SK-N-SH (cell line): ENCODE measurements at regions not wholly inside any gene's neighbourhood (a gene's known extent, or its start where the extent isn't known, plus 50 kb on each side); places are given as distances from the start of the nearest gene placed in this dataset.

Source experiments
- CTCF ChIA-PET: fragments of 300-600, 350-600 bp; formaldehyde crosslinking; extraction: SDS; loops from one replicate; lab custom pipeline; 2021; lab: Yijun Ruan, JAX
- POLR2A ChIA-PET: fragments of 350-600 bp; sonication (Branson Sonifier 250); formaldehyde crosslinking; extraction: SDS; loops from one replicate; lab custom pipeline; 2020; ENCODE audit warnings: antibody characterized with exemption, inconsistent platforms; lab: Yijun Ruan, JAX
- DNase-seq: peaks from one replicate; pipeline ENCODE4 v3.0.0; 2012
- H2AFZ ChIP-seq: fragments of 200-600 bp; sonication (generic); 2 replicates; pipeline ENCODE4 v1.8.1; 2016; ENCODE audit warnings: antibody characterized with exemption, mild to moderate bottlenecking, low read depth
- H3F3A ChIP-seq: fragments of 200-600 bp; sonication (generic); replicated peaks from 2 replicates; pipeline ENCODE3; 2016; ENCODE audit warnings: antibody characterized with exemption, mild to moderate bottlenecking; ENCODE audit not compliant: insufficient read depth
- H3K27ac ChIP-seq, 2 experiments: fragments of 200-500 bp in 1 of 2; fragments of 200-600 bp in 1 of 2; sonication (Bioruptor generic) in 1 of 2; sonication (generic), shearing (Covaris generic) in 1 of 2; 2 replicates each; pipeline versions ENCODE4 v1.5.1 to v1.6.1; 2014 to 2016; ENCODE audit warnings: low read depth in 2 of 2, inconsistent platforms in 1 of 2, low read length in 1 of 2, mild to moderate bottlenecking in 1 of 2, mixed read lengths in 1 of 2
- H3K27me3 ChIP-seq: fragments of 200-600 bp; sonication (generic), shearing (Covaris generic); 2 replicates; pipeline ENCODE4 v1.6.1; 2016; ENCODE audit warnings: mixed run types; ENCODE audit not compliant: insufficient read depth
- H3K36me3 ChIP-seq, 2 experiments: fragments of 200-500 bp in 1 of 2; fragments of 200-600 bp in 1 of 2; sonication (Bioruptor generic) in 1 of 2; sonication (generic) in 1 of 2; replicated peaks in 1 of 2; 2 replicates each; pipeline versions ENCODE3 to v1.5.1; 2014 to 2016; ENCODE audit warnings: low read length in 1 of 2, mild to moderate bottlenecking in 1 of 2; ENCODE audit not compliant: insufficient read depth in 2 of 2, control insufficient read depth in 1 of 2
- H3K4me1 ChIP-seq, 2 experiments: fragments of 200-500 bp in 1 of 2; fragments of 200-600 bp in 1 of 2; sonication (Bioruptor generic) in 1 of 2; sonication (generic), shearing (Covaris generic) in 1 of 2; 2 replicates each; pipeline versions ENCODE4 v1.5.1 to v1.6.1; 2014 to 2016; ENCODE audit warnings: low read depth in 1 of 2, low read length in 1 of 2, mixed run types in 1 of 2; ENCODE audit not compliant: insufficient read depth in 2 of 2, control insufficient read depth in 1 of 2
- H3K4me2 ChIP-seq: fragments of 200-600 bp; sonication (generic), shearing (Covaris generic); 2 replicates; pipeline ENCODE4 v1.6.1; 2017; ENCODE audit warnings: mixed run types
- H3K4me3 ChIP-seq, 2 experiments: fragments of 200-500 bp in 1 of 2; fragments of 200-600 bp in 1 of 2; sonication (Bioruptor generic) in 1 of 2; sonication (generic), shearing (Covaris generic) in 1 of 2; 2 replicates each; pipeline versions ENCODE4 v1.5.1 to v1.8.1; 2014 to 2016; ENCODE audit warnings: low read depth in 2 of 2, inconsistent platforms in 1 of 2, low read length in 1 of 2, mild to moderate bottlenecking in 1 of 2, mixed read lengths in 1 of 2, moderate library complexity in 1 of 2
- H3K79me2 ChIP-seq: fragments of 200-600 bp; sonication (generic); 2 replicates; pipeline ENCODE4 v1.8.1; 2017; ENCODE audit warnings: mild to moderate bottlenecking; ENCODE audit not compliant: insufficient read depth
- H3K9ac ChIP-seq: fragments of 200-600 bp; sonication (generic); 2 replicates; pipeline ENCODE4 v1.6.1; 2017; ENCODE audit warnings: mixed run types
- H3K9me2 ChIP-seq: fragments of 200-600 bp; sonication (generic); 2 replicates; pipeline ENCODE4 v1.6.1; 2017; ENCODE audit warnings: mixed run types
- H3K9me3 ChIP-seq: fragments of 200-600 bp; sonication (generic); 2 replicates; pipeline ENCODE4 v1.6.1; 2017; ENCODE audit warnings: mixed run types, mild to moderate bottlenecking, moderate library complexity
- H4K20me1 ChIP-seq: fragments of 200-600 bp; sonication (generic); 2 replicates; pipeline ENCODE4 v1.6.1; 2017; ENCODE audit warnings: mild to moderate bottlenecking, mixed run types; ENCODE audit not compliant: insufficient read depth
- CHD2 ChIP-seq: fragments of 150-350 bp; IDR thresholded peaks from 2 replicates; pipeline ENCODE4 v1.6.1; 2018; ENCODE audit warnings: low read length; ENCODE audit not compliant: partially characterized antibody
- ELF1 ChIP-seq: IDR thresholded peaks from 2 replicates; pipeline ENCODE4 v1.4.0; 2012
- EZH2phosphoT487 ChIP-seq: fragments of 200-600 bp; sonication (generic); IDR thresholded peaks from 2 replicates; pipeline ENCODE4 v1.6.1; 2017; ENCODE audit warnings: low read depth, mixed run types, mild to moderate bottlenecking, antibody characterized with exemption, moderate library complexity, borderline replicate concordance
- FOSL2 ChIP-seq: IDR thresholded peaks from 2 replicates; pipeline ENCODE4 v1.4.0; 2012; ENCODE audit warnings: low read depth, mild to moderate bottlenecking, moderate library complexity, borderline replicate concordance
- FOXM1 ChIP-seq: IDR thresholded peaks from 2 replicates; pipeline ENCODE4 v1.4.0; 2012; ENCODE audit warnings: low read depth, mild to moderate bottlenecking
- IRF3 ChIP-seq: fragments of 150-350 bp; IDR thresholded peaks from 2 replicates; pipeline ENCODE4 v1.6.1; 2016; ENCODE audit warnings: mild to moderate bottlenecking, low read depth, low read length
- MAX ChIP-seq: IDR thresholded peaks from 2 replicates; pipeline ENCODE4 v1.4.0; 2012; ENCODE audit warnings: low read depth
- MEF2A ChIP-seq: IDR thresholded peaks from 2 replicates; pipeline ENCODE4 v1.4.0; 2012; ENCODE audit warnings: low read depth, borderline replicate concordance
- MXI1 ChIP-seq: IDR thresholded peaks from 2 replicates; pipeline ENCODE4 v1.6.1; 2012; ENCODE audit warnings: mild to moderate bottlenecking, low read depth, low read length, improper control_type of control experiment
- NRF1 ChIP-seq: IDR thresholded peaks from 2 replicates; pipeline ENCODE4 v1.6.1; 2012; ENCODE audit warnings: low read depth, mild to moderate bottlenecking, low read length
- PBX3 ChIP-seq: IDR thresholded peaks from 2 replicates; pipeline ENCODE4; 2012
- POLR2AphosphoS5 ChIP-seq: IDR thresholded peaks from 2 replicates; pipeline ENCODE4 v1.6.1; 2012; ENCODE audit warnings: low read depth, low read length
- RXRA ChIP-seq: IDR thresholded peaks from 2 replicates; pipeline ENCODE4 v1.4.0; 2012; ENCODE audit warnings: low read depth, mild to moderate bottlenecking, borderline replicate concordance
- SIN3A ChIP-seq: IDR thresholded peaks from 2 replicates; pipeline ENCODE4 v1.6.1; 2012; ENCODE audit warnings: low read depth, mild to moderate bottlenecking, low read length, moderate library complexity, borderline replicate concordance
- SMC3 ChIP-seq: IDR thresholded peaks from 2 replicates; pipeline ENCODE4 v1.6.1; 2012; ENCODE audit warnings: low read depth, low read length, improper control_type of control experiment
- TAF1 ChIP-seq: IDR thresholded peaks from 2 replicates; pipeline ENCODE4 v1.6.1; 2012; ENCODE audit warnings: low read depth, mild to moderate bottlenecking, low read length, moderate library complexity, borderline replicate concordance
- TCF12 ChIP-seq: IDR thresholded peaks from 2 replicates; pipeline ENCODE4 v1.4.0; 2012
- TEAD4 ChIP-seq: IDR thresholded peaks from 2 replicates; pipeline ENCODE4 v1.4.0; 2012; ENCODE audit warnings: mild to moderate bottlenecking, borderline replicate concordance; ENCODE audit not compliant: insufficient read depth
- USF1 ChIP-seq: IDR thresholded peaks from 2 replicates; pipeline ENCODE4 v1.4.0; 2012; ENCODE audit warnings: low read depth, borderline replicate concordance
- ZBTB33 ChIP-seq: IDR thresholded peaks from 2 replicates; pipeline ENCODE4 v1.4.0; 2012; ENCODE audit warnings: low read depth, borderline replicate concordance
- WGBS: methylation state at CpG from one replicate; pipeline ENCODE4 v1.1.6; 2017; ENCODE audit warnings: low lambda C conversion rate; 5-methylcytosine and 5-hydroxymethylcytosine counted together

- Histone ChIP-seq H3K79me2 (no peaks in the 10 kb centered on the region), H3K36me3 (no peaks in the 10 kb centered on the region), H3K27me3 (no peaks in the 10 kb centered on the region), H2AFZ (no peak overlapping the region), H3K9ac (no peak overlapping the region), H3F3A (no peaks in the 10 kb centered on the region), H3K4me2 (no peak overlapping the region), H3K9me3 (no peaks in the 10 kb centered on the region), H3K4me3 (no peak overlapping the region), H4K20me1 (no peaks in the 10 kb centered on the region), H3K9me2 (no peaks in the 10 kb centered on the region), H3K4me1 (no peaks in the 10 kb centered on the region; a peak in 1 of 4 replicates), H3K27ac (no peak overlapping the region)
- no peak for DNase-seq
- TF ChIP-seq SIN3A: no peak
- 69% methylated on average over 3 of the region's 4 CpGs for WGBS
- ChIA-PET POLR2A (no interaction called here), CTCF (no interaction called here)
Measured at GRCh38 chr12:116441292-116441691, 117.9 kb upstream of the MAP1LC3B2 start.

GRCh38 chr12:116442304-116442703 is 116.9 kb upstream of the MAP1LC3B2 start:
- WGBS: 97% methylated on average over 3 of the region's 3 CpGs
- Histone ChIP-seq H3K27me3 (no peaks in the 10 kb centered on the region), H3K79me2 (no peaks in the 10 kb centered on the region), H2AFZ (no peak overlapping the region), H3K4me3 (no peak overlapping the region), H3K4me2 (no peak overlapping the region), H3K9me3 (no peaks in the 10 kb centered on the region), H3F3A (no peaks in the 10 kb centered on the region), H3K9ac (no peak overlapping the region), H3K27ac (no peak overlapping the region), H3K36me3 (no peaks in the 10 kb centered on the region), H3K9me2 (no peaks in the 10 kb centered on the region), H4K20me1 (no peaks in the 10 kb centered on the region), H3K4me1 (no peaks in the 10 kb centered on the region; a peak in 1 of 4 replicates)
- no peak for DNase-seq
- ChIA-PET CTCF (no interaction called here), POLR2A (no interaction called here)
- TF ChIP-seq EZH2phosphoT487 (no peak), RXRA (no peak), ZBTB33 (no peak), MXI1 (no peak), TCF12 (no peak), FOSL2 (no peak), POLR2AphosphoS5 (no peak), FOXM1 (no peak)

GRCh38 chr12:116442946-116443345 is 116.2 kb upstream of the MAP1LC3B2 start:
- H4K20me1 ChIP-seq: no peaks in the 10 kb centered on the region
- 84% methylated on average over 3 of the region's 3 CpGs for WGBS
- H3K9me2 ChIP-seq: no peaks in the 10 kb centered on the region
- ChIA-PET CTCF (no interaction called here), POLR2A (no interaction called here)
- no peak overlapping the region for H3K27ac ChIP-seq
- DNase-seq: no peak
- H3K9me3 ChIP-seq: no peaks in the 10 kb centered on the region
- H3K4me1 ChIP-seq: no peaks in the 10 kb centered on the region; a peak in 1 of 4 replicates
- no peaks in the 10 kb centered on the region for H3K27me3 ChIP-seq
- no peak overlapping the region for H3K4me2 ChIP-seq
- no peak overlapping the region for H3K9ac ChIP-seq
- H2AFZ ChIP-seq: no peak overlapping the region
- H3K79me2 ChIP-seq: no peaks in the 10 kb centered on the region
- no peaks in the 10 kb centered on the region for H3K36me3 ChIP-seq
- H3F3A ChIP-seq: no peaks in the 10 kb centered on the region
- H3K4me3 ChIP-seq: no peak overlapping the region
- TF ChIP-seq PBX3 (no peak), CHD2 (no peak), MXI1 (no peak), TCF12 (no peak), ELF1 (no peak), EZH2phosphoT487 (no peak), NRF1 (no peak), SMC3 (no peak), USF1 (no peak), TEAD4 (no peak), TAF1 (no peak), MEF2A (no peak), MAX (no peak), IRF3 (no peak)
